Non-pigmented ciliary epithelial cell (primary cell): ENCODE measurements at regions not wholly inside any gene's neighbourhood (a gene's known extent, or its start where the extent isn't known, plus 50 kb on each side); places are given as distances from the start of the nearest gene placed in this dataset.
A peak's percentile ranks its signal among the peaks of the same experiment; 100 is the strongest.

ENCODE experiments used
- DNase-seq: peaks from one replicate; pipeline ENCODE4 v3.0.0-alpha.2; 2010; ENCODE audit warnings: low read depth

DNA sequence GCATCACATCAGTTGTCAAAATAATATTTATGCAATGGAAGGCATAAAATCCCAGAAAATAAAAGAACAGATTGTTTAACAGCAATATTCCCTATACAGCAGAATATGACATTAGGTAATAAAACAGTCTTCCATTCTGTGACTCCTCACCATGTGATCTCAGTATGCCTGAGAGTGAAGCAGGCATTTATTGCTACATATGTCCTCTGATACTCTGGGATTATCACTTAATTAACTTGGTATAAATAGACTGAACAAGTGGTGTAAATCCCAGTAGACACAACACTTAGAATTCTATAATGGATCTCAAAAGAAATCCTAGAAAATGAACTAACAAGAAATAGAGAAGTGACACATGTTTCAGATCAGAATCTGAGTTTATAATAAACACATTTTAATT, 841.3 kb downstream of the PDHA2 start:
- no peak for DNase-seq

DNA sequence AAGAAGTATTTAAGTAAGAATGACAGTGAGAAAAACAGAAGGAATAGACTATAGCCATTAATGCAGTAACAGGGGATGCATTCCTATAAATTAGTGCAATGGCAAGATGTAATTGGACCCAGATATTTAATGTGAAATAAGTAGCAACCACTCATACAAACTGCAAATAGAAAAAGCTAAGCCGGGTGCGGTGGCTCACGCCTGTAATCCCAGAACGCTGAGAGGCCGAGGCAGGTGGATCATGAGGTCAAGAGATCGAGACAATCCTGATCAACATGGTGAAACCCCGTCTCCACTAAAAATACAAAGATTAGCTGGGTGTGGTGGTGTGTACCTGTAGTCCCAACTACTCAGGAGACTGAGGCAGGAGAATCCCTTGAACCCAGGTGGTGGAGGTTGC, 845.8 kb downstream of the PDHA2 start:
- no peak for DNase-seq

DNA sequence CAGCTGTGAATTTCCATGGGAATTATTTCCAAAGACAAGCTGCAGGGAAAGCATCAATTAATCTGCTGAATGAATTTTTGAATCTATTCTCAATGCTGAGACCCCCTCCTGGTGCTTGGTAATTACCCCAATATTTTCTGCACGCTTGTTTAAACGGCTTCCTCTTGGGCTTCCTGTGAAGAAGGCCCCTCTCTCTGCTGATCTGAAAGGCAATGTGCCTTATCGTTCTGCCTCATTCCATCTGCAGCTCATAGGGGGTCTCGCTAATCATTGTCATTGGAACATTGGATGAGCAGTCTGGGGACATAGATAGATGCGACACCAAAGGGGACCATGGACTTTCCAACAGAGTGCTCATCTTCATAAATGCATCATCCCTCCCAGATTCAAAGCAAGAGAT, 851.6 kb downstream of the PDHA2 start:
- DNase-seq, result no peak

DNA sequence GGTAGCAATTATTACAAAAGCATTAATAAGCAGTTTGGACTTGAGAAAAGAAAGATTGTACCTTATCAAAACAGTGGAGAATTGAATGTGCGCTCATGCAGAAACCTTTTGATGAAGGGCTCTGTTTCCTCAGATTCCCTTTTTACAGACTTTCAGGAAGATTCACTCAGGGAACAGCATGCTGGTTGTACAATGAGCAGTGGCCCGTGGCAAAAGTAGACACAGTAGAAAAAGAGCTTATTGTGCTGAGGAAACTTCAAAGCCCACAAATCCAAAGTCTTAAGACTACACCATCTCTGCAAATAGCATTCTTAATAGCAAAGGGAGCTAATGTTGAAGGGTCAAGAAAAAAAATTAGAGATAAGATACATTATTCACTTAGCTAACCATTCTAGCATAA, 858.9 kb downstream of the PDHA2 start:
- no peak for DNase-seq

DNA sequence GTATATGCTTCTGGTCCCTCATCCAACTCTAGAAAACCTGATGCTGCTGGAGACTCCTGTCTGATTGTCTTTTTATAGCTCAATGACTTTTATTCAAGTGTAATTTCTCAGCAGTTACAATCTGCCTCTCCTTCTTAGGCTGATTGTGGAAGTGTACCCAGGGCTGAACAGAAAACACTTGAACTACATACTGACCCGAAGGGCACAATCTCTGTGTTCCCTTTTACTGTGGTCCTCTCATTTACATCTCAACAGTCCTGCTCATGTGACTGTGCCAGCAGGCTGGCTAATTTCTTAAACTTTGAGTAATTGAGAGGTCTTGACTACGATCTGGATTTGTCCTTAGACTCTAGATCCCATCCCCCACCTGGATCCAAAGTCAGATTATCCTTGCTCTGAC, 863.4 kb downstream of the PDHA2 start:
- no peak for DNase-seq

DNA sequence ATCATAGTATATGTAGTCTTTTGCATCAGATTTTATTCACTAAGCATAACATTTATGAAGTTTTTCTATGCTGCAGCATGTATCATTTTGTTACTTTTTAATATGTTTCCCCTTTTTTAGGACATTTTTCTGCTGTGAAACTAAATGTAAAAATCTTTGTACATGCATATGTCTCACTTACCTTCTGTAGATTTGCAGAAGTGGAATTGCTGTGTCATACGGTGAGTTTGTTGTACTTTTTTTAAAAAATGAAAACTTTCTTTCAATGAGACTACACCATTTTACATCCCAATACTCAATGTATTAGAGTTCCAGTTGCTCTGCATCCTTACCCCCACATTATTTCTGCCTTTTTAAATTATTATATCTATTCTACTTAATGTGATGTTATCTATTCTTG, 868.9 kb downstream of the PDHA2 start:
- no peak for DNase-seq

DNA sequence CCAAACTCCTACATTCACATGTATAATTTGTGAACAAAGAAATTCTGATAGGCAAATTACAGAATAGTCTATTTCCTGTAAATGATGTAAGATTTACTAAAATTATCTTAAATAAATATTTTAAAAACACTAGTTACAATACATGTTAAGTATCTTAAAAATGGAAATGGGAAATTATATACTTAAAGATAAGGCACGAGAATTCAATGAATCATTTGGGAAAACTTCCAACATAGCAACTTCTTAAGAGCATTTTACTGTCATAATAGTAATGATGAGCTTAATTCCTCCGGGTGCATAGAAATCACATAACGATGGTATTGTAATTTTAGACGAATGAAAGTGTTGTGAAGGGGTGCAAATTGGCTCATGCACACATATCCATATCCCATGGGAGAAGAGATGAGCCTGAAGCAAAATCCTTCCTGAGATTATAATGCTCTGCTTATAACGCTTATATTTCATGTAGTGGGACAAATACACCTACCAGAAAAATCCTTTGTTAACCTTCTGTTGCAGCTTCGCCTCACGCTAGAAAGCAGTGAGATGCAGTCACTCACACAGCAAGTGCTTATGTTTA, 873.5 kb downstream of the PDHA2 start:
- no peak for DNase-seq

DNA sequence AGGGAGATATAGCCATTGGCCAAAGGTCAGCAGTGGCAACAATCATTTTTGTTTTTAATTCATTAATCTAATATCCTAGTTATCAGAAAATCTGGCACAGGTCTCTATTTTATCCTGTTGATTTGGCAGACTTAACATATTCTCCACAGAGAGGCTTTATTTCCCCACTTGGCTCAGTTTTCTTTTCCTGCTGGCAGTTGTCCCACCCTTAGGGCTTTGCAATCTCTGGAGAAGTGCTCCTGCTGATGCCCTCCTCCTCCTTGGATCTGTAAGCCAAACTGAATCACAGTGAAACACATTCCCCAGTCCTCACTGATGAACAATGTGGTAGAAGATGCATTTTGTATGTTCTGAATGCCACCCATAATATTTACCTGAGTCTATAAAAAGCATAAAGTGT, 889.7 kb downstream of the PDHA2 start:
- no peak for DNase-seq

DNA sequence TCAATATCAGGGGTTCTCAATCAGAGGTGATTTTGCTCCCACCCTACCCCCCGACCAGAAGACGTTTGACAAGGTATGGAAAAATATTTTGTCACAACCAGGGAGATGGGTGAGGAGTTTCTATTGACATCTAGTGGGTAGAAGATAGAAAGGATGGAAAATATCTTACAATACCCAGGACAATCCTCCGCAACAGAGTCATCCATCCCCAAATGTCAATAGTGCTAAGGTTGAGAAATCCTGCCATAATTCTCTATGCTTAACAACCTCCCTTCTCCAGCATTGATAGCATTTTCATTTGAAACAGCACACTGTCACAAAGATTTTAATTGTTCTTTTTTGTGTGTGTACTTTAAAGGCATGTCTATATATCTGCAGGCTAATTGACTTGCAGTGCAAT, 890.5 kb downstream of the PDHA2 start:
- DNase-seq, result no peak

DNA sequence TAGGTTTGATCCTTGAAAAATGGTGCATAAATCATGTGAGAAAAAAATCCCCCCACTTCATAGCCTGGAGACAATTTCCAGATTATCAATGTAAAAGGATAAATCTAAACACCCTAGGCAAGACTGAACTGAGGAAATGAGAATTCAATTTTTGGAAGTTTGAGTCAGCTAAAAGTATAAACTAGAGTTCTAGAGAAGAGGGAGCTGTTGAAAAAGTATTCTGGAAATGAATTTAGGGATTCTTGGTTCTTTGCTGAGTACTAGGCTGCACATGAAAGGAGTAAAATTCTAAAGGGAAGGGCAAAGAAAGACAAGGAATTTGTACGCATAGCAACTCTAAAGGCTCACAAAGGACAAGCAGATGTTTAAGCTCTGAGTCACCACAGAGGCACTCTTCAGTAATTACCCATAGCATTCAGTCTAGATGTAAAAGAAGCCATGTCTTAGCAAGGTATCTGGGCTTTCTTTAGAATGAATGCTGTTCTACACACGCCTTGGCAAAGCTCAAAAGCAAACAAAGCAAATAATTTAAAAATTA, 896.5 kb downstream of the PDHA2 start:
- DNase-seq, result peak; percentile 61

DNA sequence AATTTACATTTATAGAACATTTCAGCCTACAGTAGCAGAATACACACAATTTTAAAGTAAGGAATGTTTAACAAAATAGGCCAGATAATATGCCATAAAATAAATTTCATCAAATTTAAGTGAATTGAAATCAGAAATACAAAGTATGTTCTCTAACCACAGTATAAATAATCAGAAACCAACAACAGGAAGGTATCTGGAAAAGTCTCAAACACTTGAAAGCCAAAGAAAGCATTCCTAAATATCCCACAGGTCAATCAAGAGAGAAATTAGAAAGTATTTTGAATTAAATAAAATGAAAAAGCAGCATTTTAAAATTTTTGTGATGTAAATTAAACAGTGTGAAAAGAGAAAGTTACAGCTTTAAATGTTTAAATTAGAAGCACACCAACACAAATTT, 899.2 kb downstream of the PDHA2 start:
- no peak for DNase-seq

DNA sequence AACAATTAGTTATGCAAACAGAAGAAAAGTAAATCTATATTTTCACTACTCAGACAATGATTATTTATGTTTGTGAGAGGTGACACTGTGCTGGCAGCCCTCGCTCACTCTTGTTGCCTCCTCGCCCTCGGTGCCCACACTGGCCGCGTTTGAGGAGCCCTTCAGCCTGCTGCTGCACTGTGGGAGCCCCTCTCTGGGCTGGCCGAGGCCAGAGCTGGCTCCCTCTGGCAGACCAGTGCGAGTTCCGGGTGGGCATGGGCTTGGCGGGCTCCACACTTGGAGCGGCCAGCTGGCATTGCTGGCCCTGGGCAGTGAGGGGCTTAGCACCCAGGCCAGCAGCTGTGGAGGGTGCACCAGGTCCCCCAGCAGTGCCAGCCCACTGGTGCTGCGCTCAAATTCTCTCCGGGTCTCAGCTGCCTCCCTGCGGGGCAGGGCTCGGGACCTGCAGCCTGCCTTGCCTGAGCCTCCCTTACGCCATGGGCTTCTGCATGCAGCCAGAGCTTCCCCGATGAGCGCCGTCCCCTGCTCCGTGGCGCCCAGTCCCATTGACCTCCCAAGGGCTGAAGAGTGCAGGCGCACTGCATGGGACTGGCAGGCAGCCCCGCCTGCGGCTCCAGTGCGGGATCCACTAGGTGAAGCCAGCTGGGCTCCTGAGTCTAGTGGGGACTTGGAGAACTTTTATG, 902.6 kb downstream of the PDHA2 start:
- DNase-seq, result no peak

DNA sequence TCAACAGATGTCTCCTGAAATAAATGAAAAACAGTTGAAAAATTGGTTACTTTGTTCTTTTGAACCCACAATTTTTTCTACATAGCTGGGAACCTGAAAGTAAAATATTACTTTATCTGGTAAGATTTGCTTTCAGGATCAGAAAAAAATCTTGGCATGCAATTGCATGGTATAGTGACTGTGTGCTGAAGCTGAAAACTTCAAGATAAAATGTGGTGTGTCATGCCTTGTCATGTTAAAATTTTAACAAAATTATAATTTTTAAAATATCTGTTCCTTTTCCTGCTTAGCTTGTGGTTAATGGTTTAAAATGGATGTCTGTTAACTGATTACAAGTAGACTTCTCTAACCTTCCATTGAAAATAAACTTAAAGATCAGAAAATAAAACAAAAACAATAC, 904.8 kb downstream of the PDHA2 start:
- DNase-seq, result no peak

DNA sequence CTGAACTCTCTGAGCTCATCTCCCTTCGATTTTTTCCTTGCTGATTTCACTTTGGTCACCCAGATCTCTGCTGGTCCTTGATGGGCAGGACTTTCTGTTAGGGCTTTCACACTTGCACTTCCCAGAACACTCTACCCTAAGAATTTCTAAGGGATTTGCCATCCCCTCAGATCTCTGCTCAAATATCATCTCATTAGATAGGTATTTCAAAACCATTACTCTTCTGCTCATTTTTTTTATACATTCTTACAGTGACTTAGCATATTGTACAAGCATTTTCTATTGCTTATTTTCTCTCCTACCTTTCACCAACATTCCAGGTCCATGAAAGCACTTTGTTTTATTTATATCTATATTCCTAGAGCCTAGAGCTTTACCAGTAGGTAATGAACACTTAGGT, 913.3 kb downstream of the PDHA2 start:
- no peak for DNase-seq

DNA sequence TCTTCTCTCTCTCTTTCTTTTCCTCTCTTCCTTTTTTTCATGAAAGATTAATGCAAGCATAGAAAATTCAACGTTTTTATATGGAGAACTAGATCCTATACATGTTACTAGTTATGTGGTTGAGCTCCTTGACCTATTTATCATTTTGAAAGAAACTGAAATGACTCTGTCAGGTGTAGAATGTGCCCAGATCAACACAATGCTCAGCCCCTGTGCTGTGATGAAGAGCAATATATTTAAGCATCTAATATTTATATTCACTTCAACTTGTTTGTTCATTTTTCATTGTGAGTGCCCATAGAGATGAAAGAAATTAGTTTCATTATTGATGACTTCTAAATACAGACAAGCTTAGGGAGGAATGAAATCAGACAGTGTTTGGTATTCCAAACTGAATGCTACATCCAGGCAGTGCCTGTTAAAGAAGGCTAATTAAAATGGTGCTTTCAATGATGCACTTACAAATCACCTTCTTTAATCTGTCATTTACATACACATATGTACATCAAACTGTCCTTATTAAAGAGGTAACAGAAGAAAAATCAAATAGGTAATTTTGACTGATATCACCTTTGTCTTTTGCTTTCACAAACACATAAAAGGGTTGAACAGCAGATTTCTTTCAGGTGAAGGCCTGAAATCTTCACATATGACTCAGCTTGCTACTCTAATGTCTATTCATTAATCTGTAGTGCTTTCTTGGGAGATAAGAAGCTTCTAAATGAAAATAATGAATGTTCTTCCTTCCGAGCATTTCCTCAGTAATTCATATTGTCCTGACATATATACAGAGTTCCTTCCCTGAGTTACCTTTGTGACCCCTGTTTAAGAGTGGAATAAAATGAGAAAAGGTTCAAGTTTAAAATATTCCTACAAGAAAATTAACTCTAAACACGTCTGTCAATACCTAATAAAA, 915.9 kb downstream of the PDHA2 start:
- DNase-seq, result no peak

DNA sequence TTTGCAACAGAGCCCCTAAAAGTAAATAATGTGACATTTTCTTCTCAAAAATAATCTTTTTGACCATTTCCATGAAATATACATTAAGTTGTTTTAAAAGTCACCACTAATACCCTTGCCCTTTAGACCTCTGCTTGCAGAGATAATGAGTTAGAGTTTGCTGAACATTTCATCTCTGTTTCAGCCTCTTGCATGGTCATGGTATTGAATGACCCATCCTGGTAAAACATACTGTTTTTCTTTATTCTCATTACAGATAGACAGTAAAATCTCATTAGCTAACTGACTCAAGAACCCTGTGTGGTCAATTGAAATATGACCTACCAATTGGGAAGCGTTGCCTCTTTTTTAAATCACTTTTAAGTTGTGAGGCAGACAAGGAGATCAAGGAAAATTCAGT, 916.7 kb downstream of the PDHA2 start:
- no peak for DNase-seq

DNA sequence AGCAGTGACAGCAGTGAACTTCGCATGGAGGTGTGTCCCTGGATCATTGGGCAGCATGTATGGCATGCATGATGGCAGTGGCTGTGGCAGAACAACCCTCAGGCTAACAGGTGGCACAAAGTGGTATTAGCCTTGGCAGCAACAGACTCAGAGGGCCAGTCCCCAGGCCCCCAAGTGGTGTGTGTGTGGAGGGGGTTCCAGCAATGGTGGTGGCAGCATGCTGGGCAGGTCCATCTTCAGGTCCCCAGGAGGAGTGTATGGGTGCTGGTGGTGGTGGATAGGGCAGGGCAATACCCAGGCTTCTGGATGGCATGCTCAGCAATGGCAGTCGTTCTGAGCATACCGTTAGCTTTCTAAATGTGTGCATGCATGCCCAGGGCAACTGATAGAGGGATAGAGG, 923.7 kb downstream of the PDHA2 start:
- no peak for DNase-seq

DNA sequence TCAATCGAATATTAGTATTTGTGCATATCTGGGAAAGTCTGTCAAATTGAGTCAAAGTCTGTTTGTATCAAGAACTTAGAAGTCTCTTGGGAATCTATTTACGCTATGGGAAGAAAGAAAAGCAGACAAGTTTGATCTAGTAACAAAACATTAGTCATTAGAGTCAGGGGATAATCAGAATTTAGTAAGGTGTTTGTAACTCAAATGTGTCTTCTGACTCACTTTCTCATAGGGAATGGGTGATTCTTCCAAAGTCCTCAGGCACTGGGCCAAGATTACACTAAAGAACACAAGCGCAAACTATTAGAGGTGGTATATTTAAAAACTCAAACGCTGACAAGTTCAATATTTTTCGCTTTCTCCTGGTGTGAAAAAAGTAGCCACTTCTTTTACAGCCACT, 926.5 kb downstream of the PDHA2 start:
- DNase-seq, result no peak

DNA sequence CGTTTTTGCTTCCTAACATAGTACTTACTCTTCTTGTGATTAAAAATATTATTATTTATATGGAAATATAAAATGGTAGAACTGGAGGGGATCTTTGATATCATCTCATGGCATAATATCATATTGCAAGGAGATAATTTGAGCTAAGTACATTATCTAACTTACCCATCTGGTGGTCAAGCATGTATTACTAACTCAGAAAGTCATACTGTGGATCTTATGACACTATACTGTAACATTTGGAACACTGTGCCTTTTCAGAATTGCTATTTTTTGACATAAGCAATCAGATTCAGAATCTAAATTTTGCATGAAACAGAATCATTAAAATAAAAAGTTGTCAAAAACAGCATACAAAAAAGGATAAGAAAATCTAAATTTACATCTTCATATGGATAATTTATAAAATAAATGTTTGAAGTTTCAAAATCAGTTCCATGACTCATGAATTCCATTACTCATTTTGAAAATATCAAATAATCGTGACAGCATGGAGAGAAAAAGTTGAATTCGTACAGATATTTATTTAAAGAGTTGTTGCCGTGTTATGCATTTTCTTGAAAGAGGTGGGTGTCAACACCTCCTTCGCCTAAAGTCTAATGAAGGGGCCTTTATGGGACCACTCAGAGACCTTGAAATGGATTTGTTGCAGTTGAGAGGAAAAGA, 928.1 kb downstream of the PDHA2 start:
- DNase-seq, result peak; percentile 4

DNA sequence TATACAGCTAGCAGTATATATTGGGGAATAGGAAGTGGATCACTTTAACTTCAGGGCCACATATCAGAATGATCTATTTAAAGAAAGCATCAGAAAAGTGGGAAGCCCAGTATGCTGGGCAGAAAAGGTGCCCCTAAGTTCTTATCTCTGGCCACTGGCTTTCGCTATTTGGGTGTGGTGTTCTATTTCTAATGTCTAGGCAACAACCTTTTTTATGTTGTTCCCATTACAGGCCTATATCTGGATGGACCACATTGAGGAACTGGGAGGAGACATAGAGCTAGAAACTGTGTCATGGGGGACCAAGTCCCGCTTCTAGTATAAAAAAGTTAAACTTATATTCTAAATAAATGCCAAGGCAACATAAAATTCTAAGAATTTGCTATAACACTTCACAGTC, 935.6 kb downstream of the PDHA2 start:
- DNase-seq, result no peak

DNA sequence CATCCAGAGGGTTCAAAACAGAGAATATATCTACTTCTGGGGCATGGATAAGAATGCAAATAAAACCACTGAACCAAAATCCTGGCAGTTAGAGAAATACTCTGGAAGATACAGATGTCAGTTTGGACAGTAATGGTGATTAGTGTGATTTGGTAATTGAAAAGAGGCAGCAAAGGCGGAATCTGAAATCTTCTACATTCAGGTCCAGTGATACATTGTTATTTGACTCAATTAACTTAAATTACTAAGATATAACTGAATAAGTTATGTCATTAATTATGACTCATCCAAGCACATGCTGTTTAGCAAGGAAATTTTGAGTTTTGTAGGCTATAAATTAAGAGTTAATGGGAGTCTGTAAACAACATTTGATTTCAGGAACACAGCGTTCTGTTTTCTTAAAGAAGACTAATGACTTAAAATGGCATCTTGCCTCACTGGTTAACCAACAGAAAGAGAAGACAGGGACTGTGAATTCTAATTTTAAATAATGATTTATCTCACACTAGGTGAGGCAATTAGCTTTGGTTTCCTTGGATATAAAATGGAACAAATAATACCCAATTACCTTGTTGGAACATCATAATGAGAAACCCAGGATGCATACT, 937.1 kb downstream of the PDHA2 start:
- no peak for DNase-seq

DNA sequence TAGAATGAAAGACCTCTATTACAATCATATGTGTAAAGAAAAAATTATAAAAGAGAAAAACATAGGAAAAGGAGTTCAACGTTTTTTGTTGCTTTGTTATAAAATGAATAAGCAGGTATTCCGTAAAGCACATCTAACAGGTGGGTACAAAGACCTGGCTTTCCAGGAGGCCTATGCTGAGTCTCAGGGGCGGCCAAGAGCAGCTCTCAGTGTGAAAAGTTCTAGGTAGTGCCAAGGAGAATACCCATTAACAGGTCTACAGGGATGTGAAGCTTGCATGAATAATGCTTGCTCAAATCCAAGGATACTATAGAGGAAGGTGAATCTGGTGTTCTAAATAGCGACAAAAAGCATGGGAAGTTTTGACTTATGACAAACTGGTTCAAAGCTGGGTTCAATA, 944.4 kb downstream of the PDHA2 start:
- DNase-seq, result no peak
